A549 (cell line): ENCODE measurements at regions not wholly inside any gene's neighbourhood (a gene's known extent, or its start where the extent isn't known, plus 50 kb on each side); places are given as distances from the start of the nearest gene placed in this dataset.
A peak's percentile ranks its signal among the peaks of the same experiment; 100 is the strongest.

Experiments
- ATAC-seq, 2 experiments: fragments of 200-7000 bp in 1 of 2; fragments of >200 bp in 1 of 2; cut with Nextera tagmentation in 1 of 2; cut with Tn5 transposase in 1 of 2; 3 replicates each; pipeline versions ENCODE4 v1.8.0 to v1.9.1; 2018 to 2020; ENCODE audit warnings: mild to moderate bottlenecking in 1 of 2, moderate library complexity in 1 of 2
- CTCF ChIA-PET: fragments of 300-600 bp; sonication (Branson Sonifier 250); formaldehyde crosslinking; extraction: SDS; loops from one replicate; lab custom pipeline; 2021; ENCODE audit warnings: antibody characterized with exemption, inconsistent platforms; lab: Yijun Ruan, JAX
- POLR2A ChIA-PET: fragments of 350-600 bp; formaldehyde crosslinking; extraction: SDS; loops from one replicate; lab custom pipeline; 2021; ENCODE audit warnings: antibody characterized with exemption, inconsistent platforms; lab: Yijun Ruan, JAX
- DNase-seq, 2 experiments: peaks; one replicate each; pipeline versions ENCODE4 v3.0.0 to v3.0.0-alpha.2; 2011 to 2016; ENCODE audit warnings: low read depth in 1 of 2, low spot score in 1 of 2
- FAIRE-seq: peaks from 2 replicates; lab custom pipeline; 2011; peaks lifted over from hg19 to GRCh38; lab: Jason Lieb, UNC
- H3K27ac ChIP-seq, 2 experiments: fragments of >200 bp; sonication (Bioruptor Twin); formaldehyde crosslinking; 3 replicates each; pipeline ENCODE4 v1.5.1; 2016 to 2017
- H3K4me1 ChIP-seq: fragments of >200 bp; sonication (Bioruptor Twin); formaldehyde crosslinking; 3 replicates; pipeline ENCODE4 v1.6.1; 2016
- H3K4me2 ChIP-seq: fragments of >200 bp; sonication (Bioruptor Twin); formaldehyde crosslinking; 3 replicates; pipeline ENCODE4 v1.6.1; 2016
- H3K4me3 ChIP-seq: fragments of >200 bp; sonication (Bioruptor Twin); formaldehyde crosslinking; 3 replicates; pipeline ENCODE4 v1.5.1; 2016
- H3K9me3 ChIP-seq: fragments of >200 bp; sonication (Bioruptor Twin); formaldehyde crosslinking; 3 replicates; pipeline ENCODE4 v1.6.1; 2016
- CBX8 ChIP-seq: fragments of 200-600 bp; sonication (generic); IDR thresholded peaks from 2 replicates; pipeline ENCODE4 v1.6.1; 2016
- CEBPB ChIP-seq, 2 experiments: fragments of >200 bp in 1 of 2; sonication (Bioruptor Twin) in 1 of 2; formaldehyde crosslinking in 1 of 2; IDR thresholded peaks; 2 replicates each; pipeline ENCODE4 v1.6.1; 2012 to 2016
- E2F6 ChIP-seq: IDR thresholded peaks from 2 replicates; pipeline ENCODE4 v1.6.1; 2012; ENCODE audit warnings: low read depth, borderline replicate concordance
- EP300 ChIP-seq, 2 experiments: fragments of >200 bp; sonication (Bioruptor Twin); formaldehyde crosslinking; IDR thresholded peaks; 2 replicates in 1 of 2; 3 replicates in 1 of 2; pipeline ENCODE4 v1.6.1; 2016 to 2017
- GATA3 ChIP-seq: IDR thresholded peaks from 2 replicates; pipeline ENCODE4 v1.6.1; 2012; ENCODE audit warnings: borderline replicate concordance
- HDAC2 ChIP-seq: fragments of 200-600 bp; sonication (generic); IDR thresholded peaks from 2 replicates; pipeline ENCODE4 v1.6.1; 2016
- HEYL ChIP-seq: fragments of 250-450 bp; sonication (Bioruptor Pico); IDR thresholded peaks from 2 replicates; pipeline ENCODE4 v1.8.0; 2021; ENCODE audit warnings: mild to moderate bottlenecking, moderate library complexity
- HMGXB4 ChIP-seq: fragments of 250-450 bp; sonication (Bioruptor Pico); IDR thresholded peaks from 2 replicates; pipeline ENCODE4 v1.5.0; 2021; ENCODE audit warnings: mild to moderate bottlenecking, moderate library complexity, borderline replicate concordance
- HOXB5 ChIP-seq: fragments of 250-450 bp; sonication (Bioruptor Pico); IDR thresholded peaks from 2 replicates; pipeline ENCODE4 v1.5.0; 2020; ENCODE audit warnings: mild to moderate bottlenecking, moderate library complexity
- KDM1A ChIP-seq: fragments of 200-600 bp; sonication (generic); IDR thresholded peaks from 2 replicates; pipeline ENCODE4 v1.6.1; 2016; ENCODE audit warnings: low read depth, mild to moderate bottlenecking
- KDM5A ChIP-seq: fragments of 200-600 bp; sonication (generic); IDR thresholded peaks from 2 replicates; pipeline ENCODE4 v1.6.1; 2016; ENCODE audit warnings: antibody characterized with exemption, mild to moderate bottlenecking
- MAZ ChIP-seq: fragments of 150-350 bp; IDR thresholded peaks from 2 replicates; pipeline ENCODE4 v1.6.1; 2014; ENCODE audit warnings: antibody characterized with exemption, low read depth, low read length, borderline replicate concordance
- NPAS2 ChIP-seq: fragments of 250-450 bp; sonication (Bioruptor Pico); IDR thresholded peaks from 2 replicates; pipeline ENCODE4 v1.8.0; 2022; ENCODE audit warnings: mild to moderate bottlenecking, moderate library complexity, borderline replicate concordance
- NR3C1 ChIP-seq: fragments of >200 bp; sonication (Bioruptor Twin); formaldehyde crosslinking; IDR thresholded peaks from 3 replicates; pipeline ENCODE4 v1.6.1; 2017
- PBX3 ChIP-seq: IDR thresholded peaks from 2 replicates; pipeline ENCODE4 v1.6.1; 2012
- POLR2A ChIP-seq: IDR thresholded peaks from 2 replicates; pipeline ENCODE4 v1.6.1; 2012; ENCODE audit warnings: mild to moderate bottlenecking, low read length
- POLR2AphosphoS2 ChIP-seq: conservative IDR thresholded peaks from 2 replicates; pipeline ENCODE4 v1.6.1; 2012; ENCODE audit warnings: low read length, improper control_type of control experiment, inconsistent platforms
- RCOR1 ChIP-seq: fragments of 150-350 bp; IDR thresholded peaks from 2 replicates; pipeline ENCODE4 v1.6.1; 2014; ENCODE audit warnings: antibody characterized with exemption, low read length, low read depth
- REST ChIP-seq: fragments of 200-600 bp; sonication (generic); IDR thresholded peaks from 2 replicates; pipeline ENCODE4 v1.6.1; 2016; ENCODE audit warnings: antibody characterized with exemption, mild to moderate bottlenecking, moderate library complexity
- RNF2 ChIP-seq: fragments of 200-600 bp; sonication (generic); IDR thresholded peaks from 2 replicates; pipeline ENCODE4 v1.6.1; 2016; ENCODE audit warnings: low read depth, mild to moderate bottlenecking, antibody characterized with exemption, moderate library complexity, borderline replicate concordance
- ZFP36 ChIP-seq: fragments of 450-650 bp; IDR thresholded peaks from 2 replicates; pipeline ENCODE4 v1.6.1; 2014; ENCODE audit warnings: borderline replicate concordance; ENCODE audit not compliant: partially characterized antibody
- ZNF302 ChIP-seq: fragments of 250-450 bp; sonication (Bioruptor Pico); IDR thresholded peaks from 2 replicates; pipeline ENCODE4 v1.9.0; 2021; ENCODE audit warnings: inconsistent platforms, mild to moderate bottlenecking, moderate library complexity
- ZSCAN20 ChIP-seq: fragments of 250-450 bp; sonication (Bioruptor Pico); IDR thresholded peaks from 2 replicates; pipeline ENCODE4 v1.8.0; 2022; ENCODE audit warnings: mild to moderate bottlenecking, moderate library complexity
- WGBS: methylation state at CpG from one replicate; pipeline ENCODE4 v1.1.6; 2017; ENCODE audit errors: missing lambda C conversion rate; 5-methylcytosine and 5-hydroxymethylcytosine counted together

GRCh38 chr7:33805630-33806233 lies 99.6 kb upstream of the BMPER start:
- peak overlapping the region; percentile 9 to 49; a peak in 1 of 6 replicates for H3K27ac ChIP-seq
- POLR2A ChIA-PET: no interaction called here
- FAIRE-seq: no peak

GRCh38 chr7:33806298-33807154 lies 98.8 kb upstream of the BMPER start:
- Histone ChIP-seq H3K4me2 (0 out of 3 replicates have a peak overlapping the region, but pooled peaks have one; percentile 3), H3K4me1 (peaks cover 28% of the 10 kb centered on the region), H3K27ac (peak overlapping the region; percentile 9 to 49; a peak in 2 of 6 replicates), H3K4me3 (no peak overlapping the region), H3K9me3 (no peaks in the 10 kb centered on the region)
- TF ChIP-seq HEYL (CRISPR knock-in tag): no peak
- no peak for TF ChIP-seq E2F6
- no peak for TF ChIP-seq KDM1A
- ChIA-PET CTCF (interaction anchor here (0.9 to 2.5 kb wide), 9 partner anchors 9 to 563 kb away, joined by 3 to 16 read pairs (median 5); partner anchors contain the start of gene BMPER), POLR2A (no interaction called here)
- 64% methylated on average over 5 of the region's 5 CpGs for WGBS
- peak; percentile 38 to 49; a peak in 1 of 6 replicates for ATAC-seq
- no peak for FAIRE-seq
- DNase-seq: no peak

More at GRCh38 chr7:33805630-33806233, 99.6 kb upstream of the BMPER start:
- ATAC-seq (no peak), DNase-seq (no peak)
- H3K4me2 ChIP-seq: 0 out of 3 replicates have a peak overlapping the region, but pooled peaks have one; percentile 3
- H3K9me3 ChIP-seq: no peaks in the 10 kb centered on the region
- WGBS: 57% methylated on average over 7 of the region's 7 CpGs
- CTCF ChIA-PET: interaction anchor here (0.9 to 1.7 kb wide), 5 partner anchors 8 to 562 kb away, joined by 3 to 5 read pairs (median 3); no protein-coding TSS in a partner anchor
- TF ChIP-seq MAZ: no peak
- TF ChIP-seq HOXB5: no peak
- TF ChIP-seq POLR2AphosphoS2: no peak
- TF ChIP-seq NR3C1: no peak
- no peak for TF ChIP-seq E2F6
- no peak for TF ChIP-seq KDM1A
- TF ChIP-seq KDM5A: no peak
- no peak for TF ChIP-seq GATA3
- TF ChIP-seq EP300 (IDR thresholded peaks at IDR 0.05): no peak
- TF ChIP-seq CBX8: no peak
- no peak for TF ChIP-seq HDAC2
- no peak for TF ChIP-seq POLR2A
- no peak for TF ChIP-seq PBX3
- H3K4me1 ChIP-seq: peaks cover 28% of the 10 kb centered on the region
- H3K4me3 ChIP-seq: no peak overlapping the region

- TF ChIP-seq RCOR1 (no peak), ZFP36 (no peak), CEBPB (IDR thresholded peaks at IDR 0.05) (no peak), REST (no peak), E2F6 (no peak), HMGXB4 (CRISPR knock-in tag) (no peak), RNF2 (no peak), ZSCAN20 (CRISPR knock-in tag) (no peak), ZNF302 (no peak), NPAS2 (CRISPR knock-in tag) (no peak)
- ChIA-PET CTCF (interaction anchor here (0.6 to 2.5 kb wide), 13 partner anchors 9 to 1496 kb away, joined by 3 to 16 read pairs (median 4); partner anchors contain the start of gene BMPER), POLR2A (no interaction called here)
- Histone ChIP-seq H3K4me3 (no peak overlapping the region), H3K4me2 (no peak overlapping the region), H3K4me1 (peaks cover 28% of the 10 kb centered on the region), H3K9me3 (no peaks in the 10 kb centered on the region), H3K27ac (peak overlapping the region in 1 of 2 experiments; percentile 49; a peak in 3 of 6 replicates)
- ATAC-seq (no peak), DNase-seq (no peak), FAIRE-seq (no peak)
- WGBS: 82% methylated on average over 5 of the region's 5 CpGs
Observed at GRCh38 chr7:33807155-33807530, 98.2 kb upstream of the BMPER start.
